ENCODE measurements at regions not wholly inside any gene's neighbourhood (a gene's known extent, or its start where the extent isn't known, plus 50 kb on each side); places are given as distances from the start of the nearest gene placed in this dataset.

GRCh38 chr3:147760941-147761340 is 351.8 kb downstream of the ZIC1 start:
- FAIRE-seq, result no peak

GRCh38 chr3:147773116-147773630 is 364.0 kb downstream of the ZIC1 start:
- no peak for FAIRE-seq

GRCh38 chr3:147775411-147775810 is 366.2 kb downstream of the ZIC1 start:
- no peak for FAIRE-seq

- no peak for FAIRE-seq
Measured at GRCh38 chr3:147775816-147776530, 366.8 kb downstream of the ZIC1 start.

GRCh38 chr3:147793841-147794240 is 384.7 kb downstream of the ZIC1 start:
- FAIRE-seq, result no peak

- no peak for FAIRE-seq
Measured at GRCh38 chr3:147794596-147794995, 385.4 kb downstream of the ZIC1 start.

GRCh38 chr3:147795418-147795817 is 386.3 kb downstream of the ZIC1 start:
- FAIRE-seq, result no peak

GRCh38 chr3:147797095-147797494 is 387.9 kb downstream of the ZIC1 start:
- no peak for FAIRE-seq

GRCh38 chr3:147799601-147800000 is 390.4 kb downstream of the ZIC1 start:
- FAIRE-seq, result no peak

GRCh38 chr3:147807776-147808175 is 398.6 kb downstream of the ZIC1 start:
- FAIRE-seq, result no peak

- no peak for FAIRE-seq
Measured at GRCh38 chr3:147809206-147809605, 400.0 kb downstream of the ZIC1 start.

- FAIRE-seq, result no peak
Measured at GRCh38 chr3:147812186-147812911, 403.2 kb downstream of the ZIC1 start.

GRCh38 chr3:147813256-147813655 is 404.1 kb downstream of the ZIC1 start:
- no peak for FAIRE-seq

- FAIRE-seq, result no peak
Measured at GRCh38 chr3:147816752-147817151, 407.6 kb downstream of the ZIC1 start.

GRCh38 chr3:147832611-147833010 is 423.4 kb downstream of the ZIC1 start:
- FAIRE-seq, result no peak

- FAIRE-seq, result no peak
Measured at GRCh38 chr3:147836330-147836729, 427.2 kb downstream of the ZIC1 start.

- FAIRE-seq, result no peak
Measured at GRCh38 chr3:147838652-147839051, 429.5 kb downstream of the ZIC1 start.

GRCh38 chr3:147843331-147843730 is 434.2 kb downstream of the ZIC1 start:
- FAIRE-seq, result no peak

- FAIRE-seq, result no peak
Measured at GRCh38 chr3:147846293-147846692, 437.1 kb downstream of the ZIC1 start.

- FAIRE-seq, result no peak
Measured at GRCh38 chr3:147846854-147847478, 437.8 kb downstream of the ZIC1 start.

- FAIRE-seq, result no peak
Measured at GRCh38 chr3:147851062-147851461, 441.9 kb downstream of the ZIC1 start.

- FAIRE-seq, result no peak
Measured at GRCh38 chr3:147854542-147854941, 445.4 kb downstream of the ZIC1 start.

GRCh38 chr3:147864754-147865354 is 455.7 kb downstream of the ZIC1 start:
- FAIRE-seq, result no peak
